ENCODE measurements at regions not wholly inside any gene's neighbourhood (a gene's known extent, or its start where the extent isn't known, plus 50 kb on each side); places are given as distances from the start of the nearest gene placed in this dataset.

GRCh38 chr6:159414711-159415110 is 245.5 kb downstream of the FNDC1 start:
- Histone ChIP-seq H3K79me2 (ENCODE audit: control insufficient read depth, insufficient read depth, low read length) (no peaks in the 10 kb centered on the region), H3K9me1 (ENCODE audit: control insufficient read depth, insufficient read depth, low read length) (no peaks in the 10 kb centered on the region), H3K36me3 (ENCODE audit: control insufficient read depth, insufficient read depth, low read length) (no peaks in the 10 kb centered on the region), H3K9ac (ENCODE audit: insufficient read depth in 1 of 2, low read depth in 2 of 2, low read length in 2 of 2) (no peak overlapping the region), H4K20me1 (replicated peaks; ENCODE audit: control insufficient read depth, insufficient read depth, low read length) (no peaks in the 10 kb centered on the region), H2AFZ (ENCODE audit: low read depth, low read length) (no peak overlapping the region), H3K27me3 (ENCODE audit: control insufficient read depth in 2 of 2, insufficient read depth in 2 of 2, low read length in 2 of 2) (peaks cover 0 to 4% of the 10 kb centered on the region in 2 experiments; a peak in 1 of 5 replicates), H3K9me3 (replicated peaks; ENCODE audit: control insufficient read depth, insufficient read depth, low read depth, low read length) (no peaks in the 10 kb centered on the region), H3K4me2 (ENCODE audit: insufficient read depth, low read length) (no peak overlapping the region), H3K27ac (ENCODE audit: extremely low read depth, low read depth, low read length) (no peak overlapping the region), H3K4me1 (replicated peaks in 1 of 2; ENCODE audit: control insufficient read depth in 2 of 2, insufficient read depth in 2 of 2, low read length in 2 of 2) (no peaks in the 10 kb centered on the region), H3K4me3 (no peak overlapping the region)
- WGBS (ENCODE audit: insufficient coverage, low coverage, missing lambda C conversion rate): 0% methylated on average over 2 of the region's 2 CpGs
- ChIA-PET POLR2A (no interaction called here), CTCF (ENCODE audit: low intra/inter-chr PET ratio) (no interaction called here)
- ATAC-seq: no peak
- no peak for FAIRE-seq
- BruUV-seq (replicated peaks): no TSS peak
- intact Hi-C loops (cut with micrococcal nuclease): no loop called here
- in situ Hi-C loops (cut with MboI): no loop called here
- no peak for DNase-seq (ENCODE audit: extremely low read depth in 1 of 4, low spot score in 3 of 4)
- no peak for TF ChIP-seq AFF1 (IDR thresholded peaks at IDR 0.05; ENCODE audit: low read depth in 1 of 2, partially characterized antibody in 2 of 2)
- no peak for TF ChIP-seq ESRRB (CRISPR knock-in tag; IDR thresholded peaks at IDR 0.05; ENCODE audit: borderline replicate concordance)
- no peak for TF ChIP-seq RFX5 (IDR thresholded peaks at IDR 0.05; ENCODE audit: low read depth, low read length)
- no peak for TF ChIP-seq FOSL1 (tag; conservative IDR thresholded peaks at IDR 0.05)
- no peak for TF ChIP-seq STAT6 (CRISPR knock-in tag; IDR thresholded peaks at IDR 0.05)
- no peak for TF ChIP-seq ZFP91 (CRISPR knock-in tag; IDR thresholded peaks at IDR 0.05)
- no peak for TF ChIP-seq ZNF780A (CRISPR knock-in tag; IDR thresholded peaks at IDR 0.05)
- TF ChIP-seq ZNF274 (IDR thresholded peaks at IDR 0.05; ENCODE audit: borderline replicate concordance, low read depth, low read length): no peak

Measured in K562 (cell line).